Heart left ventricle (tissue), 16 donors: ENCODE measurements at regions not wholly inside any gene's neighbourhood (a gene's known extent, or its start where the extent isn't known, plus 50 kb on each side); places are given as distances from the start of the nearest gene placed in this dataset.

ENCODE experiments used
- ATAC-seq, 4 donors: fragments of 200-7000 bp; cut with Tn5 transposase; one replicate each; pipeline ENCODE4 v1.9.1; 2020 to 2022; ENCODE audit warnings: moderate library complexity in 4 of 4, mild to moderate bottlenecking in 3 of 4, moderate number of reproducible peaks in 1 of 4
- DNase-seq, 5 donors: peaks; one replicate each; pipeline ENCODE4 v3.0.0-alpha.2; 2020
- H3K27ac ChIP-seq, 12 donors: fragments of 200-600 bp; sonication (generic) in 4 of 12; one replicate each; pipeline versions ENCODE4 v1.5.0 to v1.8.0; 2016 to 2022; ENCODE audit warnings: mild to moderate bottlenecking in 2 of 12
- H3K27me3 ChIP-seq, 9 donors: fragments of 200-600 bp; sonication (generic) in 2 of 9; one replicate each; pipeline versions ENCODE4 v1.5.1 to v1.8.0; 2016 to 2022; ENCODE audit warnings: mild to moderate bottlenecking in 3 of 9
- H3K36me3 ChIP-seq, 9 donors: fragments of 200-600 bp; sonication (generic) in 2 of 9; one replicate each; pipeline versions ENCODE4 v1.5.0 to v1.8.0; 2018 to 2022; ENCODE audit warnings: mild to moderate bottlenecking in 2 of 9
- H3K4me1 ChIP-seq, 12 donors: fragments of 200-600 bp; sonication (generic) in 4 of 12; one replicate each; pipeline versions ENCODE4 v1.5.0 to v1.8.0; 2016 to 2022; ENCODE audit warnings: mild to moderate bottlenecking in 3 of 12
- H3K4me3 ChIP-seq, 12 donors: fragments of 200-600 bp; sonication (generic) in 4 of 12; one replicate each; pipeline versions ENCODE4 v1.5.0 to v1.8.0; 2017 to 2022; ENCODE audit warnings: mild to moderate bottlenecking in 9 of 12, moderate library complexity in 4 of 12
- H3K9me3 ChIP-seq, 12 donors: fragments of 200-600 bp; sonication (generic) in 4 of 12; one replicate each; pipeline versions ENCODE4 v1.5.0 to v1.8.0; 2016 to 2022; ENCODE audit warnings: mild to moderate bottlenecking in 1 of 12
- POLR2A ChIP-seq, 2 donors: fragments of 450-650 bp; IDR thresholded peaks; one replicate each; pipeline ENCODE4 v1.6.1; 2017; ENCODE audit warnings: antibody characterized with exemption in 2 of 2, mild to moderate bottlenecking in 2 of 2, moderate library complexity in 2 of 2
- WGBS, 4 donors: extraction: QIAGEN DNeasy Blood & Tissue Kit in 2 of 4; methylation state at CpG; one replicate each; pipeline versions ENCODE4 v1.1.5 to v1.1.7; 2013 to 2018; 5-methylcytosine and 5-hydroxymethylcytosine counted together
- intact Hi-C, 10 donors: fragments of 100-400 bp; cut with DNase I; formaldehyde crosslinking; loops; one replicate each; pipeline versions ENCODE4 v1.11.1 to v1.14.2; 2022
- TF ChIP-seq, protein P1 (sequence below), 12 donors: fragments of 200-600 bp; sonication (generic) in 4 of 12; IDR thresholded peaks; one replicate each; pipeline versions ENCODE4 v1.5.0 to v1.8.0; 2018 to 2022; ENCODE audit warnings: antibody characterized with exemption in 12 of 12, mild to moderate bottlenecking in 5 of 12
- donor health status: ischemic (EF 13 %, LVEDD 7.1; RV severe dilation, severe dysfunction).
- donor health status: healthy with polysubstance abuse.
- donor health status: DM: no; HTN: yes; CAD: no.
- donor health status: DM: no; HTN: no; CAD: no.
- donor health status: ischemic (EF 25% LVEDD 6.9; RV normal size, moderate dysfunction).
- donor health status: ischemic (EF 25% LVEDD 5.7; RV mildly dilated, moderate dysfunction).
- donor health status: healthy.
- donor health status: DM: yes; HTN: yes; CAD: no.
- donor health status: ischemic (EF 35%, LVEDD 5.7; RV mildly dilated, moderate dysfunction).
- donor health status: nonischemic (EF 11% LVEDD 7.7; RV severe dilation, severe dysfunction).
- donor health status: DM: yes; HTN: yes; CAD: no.
- donor health status: PGD.
- donor health status: ischemic (EF 29% LVEDD 5.4; RV normal size, mild dysfunction).
- donor health status: nonischemic (EF 23%, LVEDD 6.1; RV moderate dilation, normal function).

GRCh38 chr4:124501576-124501975 is 211.0 kb downstream of the ANKRD50 start:
- H3K4me3 ChIP-seq = no peak overlapping the region
- no peaks in the 10 kb centered on the region for H3K27me3 ChIP-seq
- no peaks in the 10 kb centered on the region for H3K9me3 ChIP-seq
- no peak overlapping the region for H3K27ac ChIP-seq
- ATAC-seq (no peak), DNase-seq (no peak)
- WGBS, 4 donors = 62 to 71% (median 66%) methylated on average over 1 of the region's 1 CpG
- no peaks in the 10 kb centered on the region for H3K4me1 ChIP-seq
- TF ChIP-seq, protein P1, sequence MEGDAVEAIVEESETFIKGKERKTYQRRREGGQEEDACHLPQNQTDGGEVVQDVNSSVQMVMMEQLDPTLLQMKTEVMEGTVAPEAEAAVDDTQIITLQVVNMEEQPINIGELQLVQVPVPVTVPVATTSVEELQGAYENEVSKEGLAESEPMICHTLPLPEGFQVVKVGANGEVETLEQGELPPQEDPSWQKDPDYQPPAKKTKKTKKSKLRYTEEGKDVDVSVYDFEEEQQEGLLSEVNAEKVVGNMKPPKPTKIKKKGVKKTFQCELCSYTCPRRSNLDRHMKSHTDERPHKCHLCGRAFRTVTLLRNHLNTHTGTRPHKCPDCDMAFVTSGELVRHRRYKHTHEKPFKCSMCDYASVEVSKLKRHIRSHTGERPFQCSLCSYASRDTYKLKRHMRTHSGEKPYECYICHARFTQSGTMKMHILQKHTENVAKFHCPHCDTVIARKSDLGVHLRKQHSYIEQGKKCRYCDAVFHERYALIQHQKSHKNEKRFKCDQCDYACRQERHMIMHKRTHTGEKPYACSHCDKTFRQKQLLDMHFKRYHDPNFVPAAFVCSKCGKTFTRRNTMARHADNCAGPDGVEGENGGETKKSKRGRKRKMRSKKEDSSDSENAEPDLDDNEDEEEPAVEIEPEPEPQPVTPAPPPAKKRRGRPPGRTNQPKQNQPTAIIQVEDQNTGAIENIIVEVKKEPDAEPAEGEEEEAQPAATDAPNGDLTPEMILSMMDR (IDR thresholded peaks at IDR 0.05) = no peak
- TF ChIP-seq POLR2A (IDR thresholded peaks at IDR 0.05) = no peak
- intact Hi-C loops = loop anchor here in 1 of 10 donors (10.0 kb wide), 1 partner anchor 933 kb away; no protein-coding TSS in a partner anchor
- no peaks in the 10 kb centered on the region for H3K36me3 ChIP-seq

DNA sequence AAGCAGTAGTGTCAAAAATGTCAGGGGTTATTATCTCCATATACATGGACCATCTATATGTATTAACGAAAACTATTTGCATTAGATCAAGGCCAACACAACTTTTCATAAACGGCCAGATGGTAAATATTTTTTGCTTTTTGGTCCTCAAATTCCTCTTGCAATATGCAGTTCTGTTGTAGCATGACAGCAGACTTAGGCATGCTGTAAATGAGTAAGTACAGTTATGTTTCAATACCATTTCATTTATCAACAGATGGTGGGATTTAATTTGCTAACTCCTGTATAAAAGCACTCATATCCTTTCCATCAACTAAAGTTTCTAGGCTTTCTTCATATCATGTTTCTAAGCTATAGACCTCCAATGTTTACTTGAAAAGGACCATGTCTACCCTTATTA is 208.1 kb downstream of the ANKRD50 start:
- no peak for ATAC-seq
- DNase-seq = no peak
- Histone ChIP-seq H3K27ac (no peak overlapping the region), H3K9me3 (no peaks in the 10 kb centered on the region), H3K36me3 (no peaks in the 10 kb centered on the region), H3K4me1 (no peaks in the 10 kb centered on the region), H3K4me3 (no peak overlapping the region), H3K27me3 (no peaks in the 10 kb centered on the region)
- intact Hi-C loops = loop anchor here in 1 of 10 donors (10.0 kb wide), 1 partner anchor 930 kb away; no protein-coding TSS in a partner anchor
- 46 to 91% (median 73%) methylated on average over 2 of the region's 2 CpGs for WGBS, 4 donors
- TF ChIP-seq POLR2A (IDR thresholded peaks at IDR 0.05) = no peak
- TF ChIP-seq, protein P1 (IDR thresholded peaks at IDR 0.05) = no peak

DNA sequence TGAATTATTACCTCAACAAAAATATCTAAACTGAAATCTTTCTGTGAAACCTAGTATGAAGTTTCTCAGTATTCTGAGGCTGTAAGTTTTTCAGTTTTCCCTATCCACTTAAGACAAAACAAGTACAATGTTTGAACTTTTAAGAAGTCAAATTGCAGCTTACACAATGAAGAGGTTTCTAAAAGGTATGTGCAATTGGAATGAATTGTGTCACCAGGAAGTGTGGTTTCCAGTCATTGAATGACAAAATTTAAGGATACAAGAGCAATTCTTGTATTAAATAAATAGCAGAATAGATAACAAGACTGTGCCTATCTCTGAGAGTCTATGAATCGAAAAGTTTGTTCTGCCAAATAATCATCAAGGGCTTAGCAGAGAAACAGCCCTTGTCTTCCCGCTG is 207.3 kb downstream of the ANKRD50 start:
- Histone ChIP-seq H3K27ac (no peak overlapping the region), H3K4me1 (no peaks in the 10 kb centered on the region), H3K27me3 (no peaks in the 10 kb centered on the region), H3K36me3 (no peaks in the 10 kb centered on the region), H3K9me3 (no peaks in the 10 kb centered on the region), H3K4me3 (no peak overlapping the region)
- WGBS, 4 donors = 63 to 74% (median 72%) methylated on average over 2 of the region's 2 CpGs
- intact Hi-C loops = loop anchor here in 1 of 10 donors (10.0 kb wide), 1 partner anchor 930 kb away; no protein-coding TSS in a partner anchor
- ATAC-seq = no peak
- TF ChIP-seq, protein P1 (IDR thresholded peaks at IDR 0.05) = no peak
- TF ChIP-seq POLR2A (IDR thresholded peaks at IDR 0.05) = no peak
- no peak for DNase-seq

DNA sequence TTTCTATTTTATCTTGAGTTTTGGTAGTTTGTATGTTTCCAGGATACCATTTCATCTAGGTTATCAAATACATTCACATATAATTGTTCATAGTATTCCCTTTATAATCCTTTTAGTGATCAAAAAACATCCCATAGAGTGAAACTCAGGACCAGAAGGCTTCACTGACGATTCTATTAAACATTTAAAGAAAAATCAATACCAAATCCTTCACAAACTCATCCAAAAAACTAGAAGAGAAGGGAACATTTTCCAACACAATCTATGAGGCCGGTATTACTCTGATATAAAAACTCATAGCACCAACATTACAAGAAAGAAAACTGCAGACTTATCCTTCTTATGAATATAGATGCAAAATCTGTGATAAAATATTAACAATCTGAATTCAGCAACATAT is 203.4 kb downstream of the ANKRD50 start:
- Histone ChIP-seq H3K9me3 (no peaks in the 10 kb centered on the region), H3K27ac (no peak overlapping the region), H3K27me3 (no peaks in the 10 kb centered on the region), H3K4me1 (no peaks in the 10 kb centered on the region), H3K4me3 (no peak overlapping the region), H3K36me3 (no peaks in the 10 kb centered on the region)
- 90 to 97% (median 94%) methylated on average over 2 of the region's 2 CpGs for WGBS, 4 donors
- intact Hi-C loops = loop anchor here in 1 of 10 donors (10.0 kb wide), 1 partner anchor 926 kb away; no protein-coding TSS in a partner anchor
- TF ChIP-seq, protein P1 (IDR thresholded peaks at IDR 0.05) = no peak
- no peak for TF ChIP-seq POLR2A (IDR thresholded peaks at IDR 0.05)
- ATAC-seq (no peak), DNase-seq (no peak)
